MCF 10A (cell line): ENCODE measurements at regions not wholly inside any gene's neighbourhood (a gene's known extent, or its start where the extent isn't known, plus 50 kb on each side); places are given as distances from the start of the nearest gene placed in this dataset.
"Not testable (repeated sequence)": the region's sequence is repeated elsewhere in the genome, so short reads cannot be mapped to it uniquely, and the experiment has no call there.

Experiments used
- BruUV-seq: library from RNA; stranded (reverse); fragments of 400-500 nt; replicated peaks from 2 replicates; lab custom pipeline; 2021; lab: Mats Ljungman, UMichigan
- CTCF ChIA-PET: fragments of 300-600 bp; sonication (Branson Sonifier 250); formaldehyde crosslinking; extraction: SDS; loops from one replicate; lab custom pipeline; 2021; ENCODE audit warnings: antibody characterized with exemption, inconsistent platforms; lab: Yijun Ruan, JAX
- POLR2A ChIA-PET: fragments of 300-600, 350-650 bp; sonication (Branson Sonifier 250); formaldehyde crosslinking; extraction: SDS; loops from one replicate; lab custom pipeline; 2020; ENCODE audit warnings: antibody characterized with exemption, inconsistent platforms; lab: Yijun Ruan, JAX
- DNase-seq: peaks from one replicate; pipeline ENCODE4 v3.0.0-alpha.2; 2018; ENCODE audit not compliant: unreplicated experiment
- H3K27ac Mint-ChIP-seq: one replicate; pipeline ENCODE4 v1.8.0; 2022; ENCODE audit warnings: mild to moderate bottlenecking, low read depth, mixed read lengths; ENCODE audit not compliant: unreplicated experiment
- H3K27me3 Mint-ChIP-seq: one replicate; pipeline ENCODE4 v1.8.0; 2022; ENCODE audit warnings: mixed read lengths; ENCODE audit not compliant: insufficient read depth, unreplicated experiment
- H3K36me3 Mint-ChIP-seq: one replicate; pipeline ENCODE4 v1.8.0; 2022; ENCODE audit warnings: mild to moderate bottlenecking, moderate library complexity, mixed read lengths; ENCODE audit not compliant: insufficient read depth, unreplicated experiment
- H3K4me1 Mint-ChIP-seq: one replicate; pipeline ENCODE4 v1.8.0; 2022; ENCODE audit warnings: mixed read lengths; ENCODE audit not compliant: insufficient read depth, unreplicated experiment
- H3K4me3 Mint-ChIP-seq: one replicate; pipeline ENCODE4 v1.8.0; 2022; ENCODE audit warnings: mild to moderate bottlenecking, moderate library complexity, mixed read lengths; ENCODE audit not compliant: unreplicated experiment
- H3K9me3 Mint-ChIP-seq: one replicate; pipeline ENCODE4 v1.8.0; 2022; ENCODE audit warnings: mixed read lengths; ENCODE audit not compliant: unreplicated experiment
- intact Hi-C: fragments of 100-400 bp; cut with micrococcal nuclease; formaldehyde crosslinking; loops from 2 replicates; pipeline ENCODE4 v1.14.1; 2022
- TF ChIP-seq, protein P1 (sequence below): fragments of 200-600 bp; IDR thresholded peaks from one replicate; pipeline ENCODE4 v1.8.0; 2022; ENCODE audit warnings: antibody characterized with exemption, mild to moderate bottlenecking; ENCODE audit not compliant: unreplicated experiment

DNA sequence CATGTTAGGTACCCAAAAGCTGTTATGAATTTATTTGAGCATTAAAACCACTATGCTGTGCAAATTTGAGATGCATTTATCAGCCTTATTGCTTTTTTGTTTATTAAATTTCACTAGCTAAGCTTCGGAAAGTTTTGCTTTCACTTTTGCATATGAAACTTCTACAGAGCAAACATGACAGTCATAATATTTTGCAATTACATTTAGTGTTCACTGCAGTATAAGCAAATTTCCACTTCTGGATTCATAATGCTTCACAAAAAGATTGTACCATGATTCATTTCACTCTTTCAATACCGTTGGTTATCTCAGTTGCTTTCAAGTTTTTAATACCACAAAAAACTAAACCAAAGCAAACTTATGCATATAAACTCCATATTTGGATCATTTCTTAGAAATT is 228.7 kb upstream of the SLC8A1 start:
- no TSS peak for BruUV-seq

DNA sequence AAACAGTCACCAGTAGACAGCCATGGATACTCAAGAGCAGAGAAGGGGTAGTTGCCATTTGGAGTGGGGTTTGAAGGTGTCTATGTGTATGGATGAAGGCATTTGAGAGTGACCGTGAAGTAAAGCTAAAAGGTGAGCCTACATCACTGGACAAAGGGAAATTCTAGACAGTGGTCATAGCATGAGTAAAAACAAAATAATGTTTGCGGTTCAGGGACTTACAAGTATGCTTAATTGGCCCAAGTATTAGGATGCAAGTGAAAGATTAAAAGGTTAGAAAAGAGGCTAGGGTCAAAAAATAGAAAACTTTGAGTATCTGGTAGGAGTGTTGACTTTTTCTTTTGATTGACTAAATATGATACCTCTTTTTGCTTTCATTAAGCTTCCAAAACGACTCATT is 238.1 kb upstream of the SLC8A1 start:
- intact Hi-C loops, result no loop called here
- Mint-ChIP-seq H3K36me3 (no peaks in the 10 kb centered on the region), H3K27ac (no peak overlapping the region), H3K4me3 (no peak overlapping the region), H3K9me3 (no peaks in the 10 kb centered on the region), H3K4me1 (no peaks in the 10 kb centered on the region), H3K27me3 (no peaks in the 10 kb centered on the region)
- ChIA-PET POLR2A (interaction anchor here (0.5 kb wide), 1 partner anchor 138 kb away, joined by 4 read pairs; no protein-coding TSS in a partner anchor), CTCF (interaction anchor here (0.6 to 1.0 kb wide), 2 partner anchors 134 to 1090 kb away, joined by 3 read pairs; no protein-coding TSS in a partner anchor)
- DNase-seq, result no peak
- TF ChIP-seq, protein P1, sequence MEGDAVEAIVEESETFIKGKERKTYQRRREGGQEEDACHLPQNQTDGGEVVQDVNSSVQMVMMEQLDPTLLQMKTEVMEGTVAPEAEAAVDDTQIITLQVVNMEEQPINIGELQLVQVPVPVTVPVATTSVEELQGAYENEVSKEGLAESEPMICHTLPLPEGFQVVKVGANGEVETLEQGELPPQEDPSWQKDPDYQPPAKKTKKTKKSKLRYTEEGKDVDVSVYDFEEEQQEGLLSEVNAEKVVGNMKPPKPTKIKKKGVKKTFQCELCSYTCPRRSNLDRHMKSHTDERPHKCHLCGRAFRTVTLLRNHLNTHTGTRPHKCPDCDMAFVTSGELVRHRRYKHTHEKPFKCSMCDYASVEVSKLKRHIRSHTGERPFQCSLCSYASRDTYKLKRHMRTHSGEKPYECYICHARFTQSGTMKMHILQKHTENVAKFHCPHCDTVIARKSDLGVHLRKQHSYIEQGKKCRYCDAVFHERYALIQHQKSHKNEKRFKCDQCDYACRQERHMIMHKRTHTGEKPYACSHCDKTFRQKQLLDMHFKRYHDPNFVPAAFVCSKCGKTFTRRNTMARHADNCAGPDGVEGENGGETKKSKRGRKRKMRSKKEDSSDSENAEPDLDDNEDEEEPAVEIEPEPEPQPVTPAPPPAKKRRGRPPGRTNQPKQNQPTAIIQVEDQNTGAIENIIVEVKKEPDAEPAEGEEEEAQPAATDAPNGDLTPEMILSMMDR, result no peak
- BruUV-seq, result no TSS peak

More for the DNA sequence above, 228.7 kb upstream of the SLC8A1 start:
- no peaks in the 10 kb centered on the region for H3K27me3 Mint-ChIP-seq
- no peak overlapping the region for H3K27ac Mint-ChIP-seq
- TF ChIP-seq, protein P1, result no peak
- POLR2A ChIA-PET, result no interaction called here
- peaks cover 5% of the 10 kb centered on the region for H3K4me1 Mint-ChIP-seq
- H3K36me3 Mint-ChIP-seq, result no peaks in the 10 kb centered on the region
- intact Hi-C loops, result no loop called here
- no peak for DNase-seq
- H3K9me3 Mint-ChIP-seq, result peaks cover 10% of the 10 kb centered on the region
- peak overlapping the region; percentile 24 for H3K4me3 Mint-ChIP-seq
- CTCF ChIA-PET, result interaction anchor here (0.6 kb wide), 1 partner anchor 1110 kb away, joined by 3 read pairs; no protein-coding TSS in a partner anchor

DNA sequence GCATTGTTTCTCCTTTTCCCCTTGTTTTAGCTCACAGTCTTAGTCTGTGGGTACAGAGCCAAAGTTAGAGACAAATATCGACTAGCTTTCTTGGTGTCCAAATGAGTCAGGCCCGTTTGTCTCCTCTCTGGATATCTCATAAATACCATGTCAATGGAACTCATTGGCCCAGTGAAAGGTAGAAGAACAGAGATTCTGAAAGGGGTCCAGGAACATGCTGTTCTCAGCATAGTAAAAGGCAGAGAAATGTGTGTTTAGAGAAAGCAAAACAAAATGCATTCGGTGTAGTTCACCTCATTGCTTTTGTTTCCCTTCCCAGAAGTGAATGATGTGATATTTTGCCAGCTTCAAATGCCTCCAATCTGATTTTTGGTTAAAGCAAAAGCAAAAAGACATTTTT is 238.6 kb upstream of the SLC8A1 start:
- no TSS peak for BruUV-seq
- no peak overlapping the region for H3K27ac Mint-ChIP-seq
- no peaks in the 10 kb centered on the region for H3K27me3 Mint-ChIP-seq
- intact Hi-C loops, result no loop called here
- TF ChIP-seq, protein P1, result no peak
- H3K36me3 Mint-ChIP-seq, result no peaks in the 10 kb centered on the region
- ChIA-PET POLR2A (no interaction called here), CTCF (interaction anchor here (0.6 to 1.0 kb wide), 2 partner anchors 135 to 1090 kb away, joined by 3 read pairs; no protein-coding TSS in a partner anchor)
- no peak for DNase-seq
- no peak overlapping the region for H3K4me3 Mint-ChIP-seq
- no peaks in the 10 kb centered on the region for H3K9me3 Mint-ChIP-seq
- no peaks in the 10 kb centered on the region for H3K4me1 Mint-ChIP-seq

DNA sequence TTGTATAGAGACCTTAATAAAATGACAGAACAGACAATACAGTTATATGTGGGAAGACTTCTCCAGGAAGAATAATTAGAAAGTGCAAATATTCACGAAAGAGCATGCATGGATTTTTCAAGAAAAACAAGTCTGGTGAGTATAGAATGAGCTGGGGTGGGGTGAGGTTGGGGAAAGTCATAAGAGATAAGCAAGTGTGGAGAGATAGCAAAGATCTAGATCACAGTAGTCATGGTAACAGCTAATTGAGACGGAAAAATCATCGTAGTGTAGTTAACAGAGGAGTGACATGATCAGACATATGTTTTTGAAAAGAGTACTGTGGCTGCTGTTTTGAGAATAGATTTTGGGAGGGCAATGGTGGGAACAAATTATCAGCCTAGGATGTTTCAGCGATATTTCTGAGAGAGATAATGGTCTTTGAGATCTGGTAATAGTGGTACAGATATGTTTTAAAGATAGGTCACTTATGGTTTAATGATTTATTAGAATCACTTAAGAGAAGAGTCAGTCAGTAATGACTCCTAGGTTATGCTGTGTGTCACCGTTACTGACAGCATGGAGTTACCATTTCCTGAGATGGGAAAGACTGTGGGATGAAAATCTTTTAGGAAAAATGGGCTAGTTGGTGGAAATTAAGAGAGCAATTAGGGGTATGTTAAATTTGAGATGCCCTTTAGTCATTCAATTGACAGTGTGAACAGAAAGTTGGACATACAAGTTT is 248.5 kb upstream of the SLC8A1 start:
- intact Hi-C loops, result no loop called here
- no TSS peak for BruUV-seq
- TF ChIP-seq, protein P1, result no peak
- ChIA-PET POLR2A (no interaction called here), CTCF (no interaction called here)
- no peak for DNase-seq
- Mint-ChIP-seq H3K9me3 (no peaks in the 10 kb centered on the region), H3K4me3 (no peak overlapping the region), H3K4me1 (no peaks in the 10 kb centered on the region), H3K27me3 (no peaks in the 10 kb centered on the region), H3K36me3 (no peaks in the 10 kb centered on the region), H3K27ac (no peak overlapping the region)

DNA sequence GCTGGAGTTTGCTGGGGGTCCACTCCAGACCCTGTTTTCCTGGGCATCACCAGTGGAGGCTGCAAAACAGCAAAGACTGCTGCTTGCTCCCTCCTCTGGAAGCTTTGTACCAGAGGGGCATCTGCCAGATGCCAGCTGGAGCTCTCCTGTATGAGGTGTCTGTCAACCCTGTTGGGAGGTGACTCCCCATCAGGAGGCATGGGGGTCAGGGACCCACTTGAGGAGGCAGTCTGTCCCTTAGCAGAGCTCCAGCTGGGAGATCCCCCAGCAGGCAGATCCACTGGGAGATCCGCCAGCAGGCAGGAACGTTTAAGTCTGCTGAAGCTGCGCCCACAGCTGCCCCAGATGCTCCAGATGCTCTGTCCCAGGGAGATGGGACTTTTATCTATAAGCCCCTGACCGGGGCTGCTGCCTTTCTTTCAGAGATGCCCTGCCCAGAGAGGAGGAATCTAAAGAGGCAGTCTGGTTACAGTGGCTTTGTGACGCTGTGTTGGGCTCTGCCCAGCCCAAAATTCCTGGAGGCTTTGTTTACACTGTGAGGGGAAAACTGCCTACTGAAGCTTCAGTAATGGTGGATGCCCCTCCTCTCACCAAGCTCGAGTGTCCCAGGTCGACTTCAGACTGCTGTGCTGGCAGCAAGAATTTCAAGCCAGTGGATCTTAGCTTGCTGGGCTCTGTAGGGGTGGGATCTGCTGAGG is 260.5 kb upstream of the SLC8A1 start:
- H3K27ac Mint-ChIP-seq, H3K9me3 Mint-ChIP-seq, POLR2A ChIA-PET, BruUV-seq, H3K4me3 Mint-ChIP-seq, H3K4me1 Mint-ChIP-seq, DNase-seq, H3K27me3 Mint-ChIP-seq, H3K36me3 Mint-ChIP-seq: not testable (repeated sequence)
- CTCF ChIA-PET, result interaction anchor here (0.7 kb wide), 1 partner anchor 401 kb away, joined by 3 read pairs; no protein-coding TSS in a partner anchor
- intact Hi-C loops, result loop anchor here (10.0 kb wide), 1 partner anchor 58 kb away; no protein-coding TSS in a partner anchor
